Sigmoid colon (tissue), 6 donors: ENCODE measurements at regions not wholly inside any gene's neighbourhood (a gene's known extent, or its start where the extent isn't known, plus 50 kb on each side); places are given as distances from the start of the nearest gene placed in this dataset.

ENCODE experiments used
- DNase-seq: peaks from one replicate; pipeline ENCODE4 v3.0.0-alpha.2; 2019
- H3K27ac ChIP-seq, 4 donors: fragments of 200-600 bp; sonication (generic); one replicate each; pipeline ENCODE4 v1.5.1; 2016 to 2019; ENCODE audit warnings: mild to moderate bottlenecking in 1 of 4
- H3K27me3 ChIP-seq, 3 donors: fragments of 200-600 bp; sonication (generic); one replicate each; pipeline ENCODE4 v1.5.1; 2019; ENCODE audit warnings: mild to moderate bottlenecking in 1 of 3
- H3K36me3 ChIP-seq, 4 donors: fragments of 200-600 bp; sonication (generic); one replicate each; pipeline ENCODE4 v1.5.1; 2016 to 2019
- H3K4me1 ChIP-seq, 4 donors: fragments of 200-600 bp; sonication (generic); one replicate each; pipeline ENCODE4 v1.5.1; 2017 to 2019
- H3K4me3 ChIP-seq, 4 donors: fragments of 200-600 bp; sonication (generic); one replicate each; pipeline ENCODE4 v1.5.1; 2017 to 2019; ENCODE audit warnings: mild to moderate bottlenecking in 2 of 4, moderate library complexity in 1 of 4
- H3K9me3 ChIP-seq, 4 donors: fragments of 200-600 bp in 3 of 4; sonication (generic) in 3 of 4; one replicate each; pipeline versions ENCODE4 v1.5.1 to v1.6.1; 2013 to 2019
- EP300 ChIP-seq, 4 donors: sonication (generic); formaldehyde crosslinking; IDR thresholded peaks; one replicate each; pipeline ENCODE4 v1.6.1; 2017; ENCODE audit warnings: antibody characterized with exemption in 4 of 4
- POLR2A ChIP-seq, 2 donors: fragments of 450-650 bp; IDR thresholded peaks; one replicate each; pipeline ENCODE4 v1.6.1; 2016; ENCODE audit warnings: antibody characterized with exemption in 2 of 2, mild to moderate bottlenecking in 2 of 2, moderate library complexity in 2 of 2
- POLR2AphosphoS5 ChIP-seq, 4 donors: sonication (generic); formaldehyde crosslinking; IDR thresholded peaks; one replicate each; pipeline ENCODE4 v1.6.1; 2017; ENCODE audit warnings: antibody characterized with exemption in 4 of 4
- WGBS, 2 donors: extraction: QIAGEN DNeasy Blood & Tissue Kit; methylation state at CpG; one replicate each; pipeline ENCODE4 v1.1.7; 2013; 5-methylcytosine and 5-hydroxymethylcytosine counted together
- intact Hi-C: fragments of 100-400 bp; cut with DNase I; formaldehyde crosslinking; loops from one replicate; pipeline ENCODE4 v1.15.1; 2023
- TF ChIP-seq, protein P1 (sequence below), 4 experiments: fragments of 450-650 bp in 3 of 4; fragments of 200-600 bp in 1 of 4; IDR thresholded peaks; one replicate each; pipeline ENCODE4 v1.5.1; 2016 to 2019; ENCODE audit warnings: antibody characterized with exemption in 4 of 4, mild to moderate bottlenecking in 3 of 4, moderate library complexity in 2 of 4
- donor health status: healthy with polysubstance abuse.
- donor health status: healthy.

DNA sequence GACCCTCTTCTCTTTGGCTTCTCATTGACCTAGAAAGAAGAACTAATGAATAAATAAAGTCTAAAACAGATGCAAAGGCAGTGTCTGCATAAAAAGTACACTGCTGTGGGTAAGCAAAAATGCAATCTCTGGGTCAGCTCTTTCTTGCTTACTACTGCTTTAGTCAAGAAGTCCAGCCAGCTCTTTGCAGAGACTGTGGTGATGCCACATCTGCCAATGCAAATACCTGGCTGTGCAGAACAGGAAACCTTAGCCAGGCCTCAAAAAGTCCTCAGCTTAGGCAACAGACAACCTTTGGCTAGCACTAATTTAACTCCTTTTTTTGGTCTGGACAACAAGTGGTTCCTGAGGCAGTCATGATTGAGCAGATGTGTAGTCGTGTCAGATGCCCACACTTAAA is 73.6 kb upstream of the RND3 start:
- DNase-seq: no peak
- Histone ChIP-seq H3K4me3 (no peak overlapping the region), H3K27me3 (no peaks in the 10 kb centered on the region), H3K27ac (no peak overlapping the region), H3K36me3 (no peaks in the 10 kb centered on the region), H3K4me1 (no peaks in the 10 kb centered on the region), H3K9me3 (no peaks in the 10 kb centered on the region)
- intact Hi-C loops: no loop called here
- WGBS, 2 donors: 81 to 84% methylated on average over 1 of the region's 1 CpG
- TF ChIP-seq POLR2AphosphoS5 (IDR thresholded peaks at IDR 0.05) (no peak), EP300 (IDR thresholded peaks at IDR 0.05) (no peak), POLR2A (IDR thresholded peaks at IDR 0.05) (no peak)
- TF ChIP-seq, protein P1, sequence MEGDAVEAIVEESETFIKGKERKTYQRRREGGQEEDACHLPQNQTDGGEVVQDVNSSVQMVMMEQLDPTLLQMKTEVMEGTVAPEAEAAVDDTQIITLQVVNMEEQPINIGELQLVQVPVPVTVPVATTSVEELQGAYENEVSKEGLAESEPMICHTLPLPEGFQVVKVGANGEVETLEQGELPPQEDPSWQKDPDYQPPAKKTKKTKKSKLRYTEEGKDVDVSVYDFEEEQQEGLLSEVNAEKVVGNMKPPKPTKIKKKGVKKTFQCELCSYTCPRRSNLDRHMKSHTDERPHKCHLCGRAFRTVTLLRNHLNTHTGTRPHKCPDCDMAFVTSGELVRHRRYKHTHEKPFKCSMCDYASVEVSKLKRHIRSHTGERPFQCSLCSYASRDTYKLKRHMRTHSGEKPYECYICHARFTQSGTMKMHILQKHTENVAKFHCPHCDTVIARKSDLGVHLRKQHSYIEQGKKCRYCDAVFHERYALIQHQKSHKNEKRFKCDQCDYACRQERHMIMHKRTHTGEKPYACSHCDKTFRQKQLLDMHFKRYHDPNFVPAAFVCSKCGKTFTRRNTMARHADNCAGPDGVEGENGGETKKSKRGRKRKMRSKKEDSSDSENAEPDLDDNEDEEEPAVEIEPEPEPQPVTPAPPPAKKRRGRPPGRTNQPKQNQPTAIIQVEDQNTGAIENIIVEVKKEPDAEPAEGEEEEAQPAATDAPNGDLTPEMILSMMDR (IDR thresholded peaks at IDR 0.05): no peak

GRCh38 chr2:150557020-150557600 is 69.6 kb upstream of the RND3 start:
- Histone ChIP-seq H3K4me3 (no peak overlapping the region), H3K4me1 (no peaks in the 10 kb centered on the region), H3K27ac (no peak overlapping the region), H3K9me3 (no peaks in the 10 kb centered on the region), H3K36me3 (no peaks in the 10 kb centered on the region), H3K27me3 (no peaks in the 10 kb centered on the region)
- TF ChIP-seq POLR2AphosphoS5 (IDR thresholded peaks at IDR 0.05): no peak
- TF ChIP-seq, protein P1 (IDR thresholded peaks at IDR 0.05): no peak
- no peak for TF ChIP-seq EP300 (IDR thresholded peaks at IDR 0.05)
- no peak for TF ChIP-seq POLR2A (IDR thresholded peaks at IDR 0.05)
- intact Hi-C loops: no loop called here
- no peak for DNase-seq
- 63 to 69% methylated on average over 2 of the region's 2 CpGs for WGBS, 2 donors

- WGBS, 2 donors: 67 to 68% methylated on average over 4 of the region's 4 CpGs
- no peaks in the 10 kb centered on the region for H3K9me3 ChIP-seq
- no peaks in the 10 kb centered on the region for H3K4me1 ChIP-seq
- no peak overlapping the region for H3K4me3 ChIP-seq
- no peak overlapping the region for H3K27ac ChIP-seq
- TF ChIP-seq, protein P1 (IDR thresholded peaks at IDR 0.05): no peak
- TF ChIP-seq POLR2AphosphoS5 (IDR thresholded peaks at IDR 0.05) (no peak), POLR2A (IDR thresholded peaks at IDR 0.05) (no peak), EP300 (IDR thresholded peaks at IDR 0.05) (no peak)
- H3K36me3 ChIP-seq: no peaks in the 10 kb centered on the region
- H3K27me3 ChIP-seq: no peaks in the 10 kb centered on the region
- no peak for DNase-seq
- intact Hi-C loops: no loop called here
Observed at GRCh38 chr2:150555611-150556356, 68.3 kb upstream of the RND3 start.

DNA sequence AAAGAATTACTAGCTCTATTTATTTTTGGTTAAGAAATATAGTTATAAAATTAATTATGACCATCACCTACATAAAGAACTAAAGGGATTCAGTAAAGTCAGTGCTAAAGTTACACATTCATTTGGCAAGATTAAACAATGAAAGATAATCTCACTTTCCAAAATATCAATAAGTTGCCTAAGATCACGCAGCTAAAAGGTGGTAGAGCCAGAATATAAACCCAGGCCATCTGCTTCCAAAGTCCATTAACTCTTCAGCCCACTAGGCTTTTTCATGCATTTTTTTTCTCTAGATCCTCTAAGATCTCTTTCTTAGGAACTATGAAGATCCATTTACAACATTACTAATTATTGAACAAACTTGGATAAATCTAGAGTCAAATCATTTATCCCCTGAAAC is 66.6 kb upstream of the RND3 start:
- WGBS, 2 donors: 65 to 78% methylated on average over 1 of the region's 1 CpG
- no peaks in the 10 kb centered on the region for H3K36me3 ChIP-seq
- H3K9me3 ChIP-seq: no peaks in the 10 kb centered on the region
- intact Hi-C loops: no loop called here
- H3K27ac ChIP-seq: no peak overlapping the region
- TF ChIP-seq, protein P1 (IDR thresholded peaks at IDR 0.05): no peak
- no peak for TF ChIP-seq POLR2AphosphoS5 (IDR thresholded peaks at IDR 0.05)
- no peak for TF ChIP-seq POLR2A (IDR thresholded peaks at IDR 0.05)
- TF ChIP-seq EP300 (IDR thresholded peaks at IDR 0.05): no peak
- no peaks in the 10 kb centered on the region for H3K27me3 ChIP-seq
- no peaks in the 10 kb centered on the region for H3K4me1 ChIP-seq
- no peak overlapping the region for H3K4me3 ChIP-seq
- DNase-seq: no peak
